GM21360 (cell line): ENCODE measurements at regions not wholly inside any gene's neighbourhood (a gene's known extent, or its start where the extent isn't known, plus 50 kb on each side); places are given as distances from the start of the nearest gene placed in this dataset.

ENCODE experiments used
- ATAC-seq: cut with Tn5 transposase; IDR thresholded peaks from one replicate; pipeline ENCODE4 v1.9.1; 2021; ENCODE audit warnings: mild to moderate bottlenecking, moderate library complexity; ENCODE audit not compliant: unreplicated experiment

GRCh38 chr2:18837240-18837639, 247.9 kb upstream of the NT5C1B start:
- ATAC-seq: no peak

- ATAC-seq: no peak
Observed at GRCh38 chr2:18836436-18836835, 247.1 kb upstream of the NT5C1B start.

- no peak for ATAC-seq
Observed at GRCh38 chr2:18835787-18836186, 246.4 kb upstream of the NT5C1B start.

- no peak for ATAC-seq
Observed at GRCh38 chr2:18834341-18834740, 245.0 kb upstream of the NT5C1B start.

GRCh38 chr2:18833941-18834340, 244.6 kb upstream of the NT5C1B start:
- ATAC-seq: no peak

- no peak for ATAC-seq
Observed at GRCh38 chr2:18831916-18832510, 242.6 kb upstream of the NT5C1B start.

GRCh38 chr2:18830962-18831361, 241.6 kb upstream of the NT5C1B start:
- ATAC-seq: no peak

GRCh38 chr2:18829976-18830375, 240.6 kb upstream of the NT5C1B start:
- no peak for ATAC-seq

GRCh38 chr2:18829251-18829902, 240.0 kb upstream of the NT5C1B start:
- ATAC-seq: no peak

GRCh38 chr2:18828296-18828695, 238.9 kb upstream of the NT5C1B start:
- ATAC-seq: no peak

GRCh38 chr2:18825838-18826237, 236.5 kb upstream of the NT5C1B start:
- no peak for ATAC-seq

GRCh38 chr2:18824915-18825314, 235.5 kb upstream of the NT5C1B start:
- no peak for ATAC-seq

- ATAC-seq: no peak
Observed at GRCh38 chr2:18824325-18824790, 235.0 kb upstream of the NT5C1B start.

- ATAC-seq: no peak
Observed at GRCh38 chr2:18821431-18821830, 232.1 kb upstream of the NT5C1B start.

GRCh38 chr2:18820966-18821365, 231.6 kb upstream of the NT5C1B start:
- ATAC-seq: no peak

- ATAC-seq: no peak
Observed at GRCh38 chr2:18819566-18819965, 230.2 kb upstream of the NT5C1B start.

- no peak for ATAC-seq
Observed at GRCh38 chr2:18814387-18814786, 225.0 kb upstream of the NT5C1B start.

- ATAC-seq: no peak
Observed at GRCh38 chr2:18804536-18804935, 215.2 kb upstream of the NT5C1B start.

GRCh38 chr2:18803141-18803939, 214.0 kb upstream of the NT5C1B start:
- ATAC-seq: no peak

- ATAC-seq: no peak
Observed at GRCh38 chr2:18800240-18800971, 211.0 kb upstream of the NT5C1B start.

GRCh38 chr2:18799397-18799796, 210.0 kb upstream of the NT5C1B start:
- ATAC-seq: no peak
